Ovary (tissue), 3 donors: ENCODE measurements at regions not wholly inside any gene's neighbourhood (a gene's known extent, or its start where the extent isn't known, plus 50 kb on each side); places are given as distances from the start of the nearest gene placed in this dataset.

Experiments used
- CTCF ChIP-seq, 3 donors: fragments of 450-650 bp in 2 of 3; fragments of 200-600 bp in 1 of 3; IDR thresholded peaks; one replicate each; pipeline versions ENCODE4 v1.5.1 to v1.8.0; 2016 to 2022; ENCODE audit warnings: antibody characterized with exemption in 3 of 3, mild to moderate bottlenecking in 1 of 3
- POLR2A ChIP-seq: fragments of 450-650 bp; IDR thresholded peaks from one replicate; pipeline ENCODE4 v1.6.1; 2017; ENCODE audit warnings: antibody characterized with exemption, mild to moderate bottlenecking, moderate library complexity
- donor health status: DM: no; HTN: no; CAD: no.

DNA sequence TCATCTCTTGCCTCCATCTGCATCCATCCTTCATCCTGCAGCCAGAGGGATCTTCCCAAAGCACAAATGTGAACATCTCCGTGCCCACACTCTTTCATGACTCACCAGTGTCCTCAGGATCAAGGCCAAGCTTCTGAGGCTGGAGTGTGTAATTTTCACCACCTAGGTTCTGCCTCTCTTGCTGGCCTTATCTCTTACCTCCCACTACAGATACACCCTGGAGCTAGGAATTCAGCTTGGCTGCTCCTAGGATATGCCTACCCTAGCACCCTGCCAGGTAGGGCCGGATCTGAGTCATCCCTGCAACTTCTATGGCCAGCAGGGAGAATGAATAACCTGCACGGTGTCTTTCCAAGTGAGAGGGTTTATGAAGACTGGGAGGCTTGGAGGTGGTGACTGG, 208.7 kb upstream of the CSF3R start:
- TF ChIP-seq CTCF (IDR thresholded peaks at IDR 0.05) (no peak), POLR2A (no peak)
